H9 (cell line): ENCODE measurements at regions not wholly inside any gene's neighbourhood (a gene's known extent, or its start where the extent isn't known, plus 50 kb on each side); places are given as distances from the start of the nearest gene placed in this dataset.

Experiments
- DNase-seq: peaks from one replicate; pipeline ENCODE4 v3.0.0-alpha.2; 2017
- H2AFZ ChIP-seq: one replicate; pipeline ENCODE4 v1.6.1; 2013; ENCODE audit warnings: mild to moderate bottlenecking, low read length, control low read depth, moderate library complexity
- H2AK5ac ChIP-seq: 2 replicates; pipeline ENCODE4 v1.6.1; 2013; ENCODE audit warnings: low read length, control low read depth, mixed read lengths; ENCODE audit not compliant: insufficient read length
- H2BK120ac ChIP-seq: one replicate; pipeline ENCODE4 v1.6.1; 2013; ENCODE audit warnings: low read depth, mild to moderate bottlenecking, low read length, control low read depth, inconsistent platforms; ENCODE audit not compliant: poor library complexity, severe bottlenecking
- H2BK12ac ChIP-seq: 2 replicates; pipeline ENCODE4 v1.6.1; 2013; ENCODE audit warnings: low read length, control low read depth, mixed read lengths, low read depth; ENCODE audit not compliant: insufficient read length
- H2BK15ac ChIP-seq: 2 replicates; pipeline ENCODE4 v1.6.1; 2013; ENCODE audit warnings: low read depth, low read length, control low read depth
- H2BK20ac ChIP-seq: one replicate; pipeline ENCODE4 v1.6.1; 2013; ENCODE audit warnings: low read depth, mild to moderate bottlenecking, low read length, control low read depth, inconsistent platforms; ENCODE audit not compliant: poor library complexity, severe bottlenecking
- H2BK5ac ChIP-seq: 2 replicates; pipeline ENCODE4 v1.6.1; 2013; ENCODE audit warnings: low read length, control low read depth, mixed read lengths; ENCODE audit not compliant: insufficient read length
- H3K14ac ChIP-seq: 2 replicates; pipeline ENCODE4 v1.6.1; 2013; ENCODE audit warnings: low read length, control low read depth; ENCODE audit not compliant: insufficient read depth
- H3K18ac ChIP-seq: 2 replicates; pipeline ENCODE4 v1.6.1; 2013; ENCODE audit warnings: low read depth, mild to moderate bottlenecking, mixed read lengths, low read length, control low read depth; ENCODE audit not compliant: insufficient read length
- H3K23ac ChIP-seq: 2 replicates; pipeline ENCODE4 v1.6.1; 2013; ENCODE audit warnings: low read length, control low read depth, mixed read lengths, low read depth; ENCODE audit not compliant: insufficient read length
- H3K23me2 ChIP-seq: 2 replicates; pipeline ENCODE4 v1.6.1; 2013; ENCODE audit warnings: low read depth, mild to moderate bottlenecking, mixed read lengths, low read length, control low read depth; ENCODE audit not compliant: insufficient read length, poor library complexity, severe bottlenecking
- H3K27ac ChIP-seq: 2 replicates; pipeline ENCODE4 v1.5.1; 2013; ENCODE audit warnings: low read length, control low read depth, mixed read lengths, low read depth; ENCODE audit not compliant: insufficient read length
- H3K27me3 ChIP-seq: 2 replicates; pipeline ENCODE4 v1.6.1; 2013; ENCODE audit warnings: low read length, control low read depth, inconsistent platforms; ENCODE audit not compliant: insufficient read depth
- H3K4ac ChIP-seq: 2 replicates; pipeline ENCODE4 v1.6.1; 2013; ENCODE audit warnings: low read depth, mild to moderate bottlenecking, control low read depth, inconsistent platforms, low read length, moderate library complexity
- H3K4me1 ChIP-seq: 2 replicates; pipeline ENCODE4 v1.6.1; 2013; ENCODE audit warnings: low read length, control low read depth, inconsistent platforms; ENCODE audit not compliant: insufficient read depth
- H3K4me2 ChIP-seq: 2 replicates; pipeline ENCODE4 v1.6.1; 2013; ENCODE audit warnings: low read length, control low read depth, mixed read lengths; ENCODE audit not compliant: insufficient read length, insufficient read depth
- H3K56ac ChIP-seq: 2 replicates; pipeline ENCODE4 v1.6.1; 2013; ENCODE audit warnings: low read depth, mild to moderate bottlenecking, mixed read lengths, low read length, control low read depth; ENCODE audit not compliant: insufficient read length
- H3K79me1 ChIP-seq: 2 replicates; pipeline ENCODE4 v1.6.1; 2013; ENCODE audit warnings: low read depth, mild to moderate bottlenecking, moderate library complexity, low read length, control low read depth, inconsistent platforms; ENCODE audit not compliant: insufficient read depth, poor library complexity, severe bottlenecking
- H3K79me2 ChIP-seq: 2 replicates; pipeline ENCODE4 v1.6.1; 2013; ENCODE audit warnings: low read length, control low read depth, inconsistent platforms; ENCODE audit not compliant: insufficient read depth
- H3K9ac ChIP-seq: 2 replicates; pipeline ENCODE4 v1.6.1; 2013; ENCODE audit warnings: low read length, control low read depth, mixed read lengths; ENCODE audit not compliant: insufficient read length; ENCODE audit errors: extremely low read depth
- H3K9me3 ChIP-seq: one replicate; pipeline ENCODE4 v1.6.1; 2013; ENCODE audit warnings: low read depth, low read length, inconsistent platforms; ENCODE audit not compliant: control insufficient read depth
- H3T11ph ChIP-seq: one replicate; pipeline ENCODE4 v1.6.1; 2013; ENCODE audit warnings: mild to moderate bottlenecking, low read length, control low read depth, inconsistent platforms
- H4K20me1 ChIP-seq: one replicate; pipeline ENCODE4 v1.6.1; 2013; ENCODE audit not compliant: control insufficient read depth, insufficient read length, insufficient read depth
- H4K5ac ChIP-seq: 2 replicates; pipeline ENCODE4 v1.6.1; 2013; ENCODE audit warnings: low read depth, mild to moderate bottlenecking, mixed read lengths, low read length, control low read depth; ENCODE audit not compliant: insufficient read length
- H4K8ac ChIP-seq: replicated peaks from 2 replicates; pipeline ENCODE4 v1.6.1; 2013; ENCODE audit warnings: low read length, control low read depth, mixed read lengths, low read depth; ENCODE audit not compliant: insufficient read length
- H4K91ac ChIP-seq: 2 replicates; pipeline ENCODE4 v1.6.1; 2013; ENCODE audit warnings: low read depth, mild to moderate bottlenecking, moderate library complexity, mixed read lengths, low read length, control low read depth; ENCODE audit not compliant: insufficient read length
- H3K27ac Mint-ChIP-seq, 3 experiments: 2 replicates in 2 of 3; 3 replicates in 1 of 3; pipeline ENCODE4 v1.8.0; 2020 to 2021; ENCODE audit warnings: mixed read lengths in 3 of 3, mild to moderate bottlenecking in 1 of 3, moderate library complexity in 1 of 3
- H3K27me3 Mint-ChIP-seq: 2 replicates; pipeline ENCODE4 v1.8.0; 2021; ENCODE audit warnings: low read depth, mild to moderate bottlenecking, moderate library complexity, mixed read lengths
- H3K36me3 Mint-ChIP-seq, 3 experiments: 2 replicates in 2 of 3; 3 replicates in 1 of 3; pipeline ENCODE4 v1.8.0; 2020 to 2021; ENCODE audit warnings: low read depth in 3 of 3, mixed read lengths in 3 of 3; ENCODE audit not compliant: insufficient read depth in 1 of 3
- H3K4me1 Mint-ChIP-seq, 2 experiments: 2 replicates each; pipeline ENCODE4 v1.8.0; 2020; ENCODE audit warnings: mixed read lengths in 2 of 2
- H3K4me3 Mint-ChIP-seq, 2 experiments: 2 replicates in 1 of 2; 3 replicates in 1 of 2; pipeline ENCODE4 v1.8.0; 2020 to 2021; ENCODE audit warnings: mild to moderate bottlenecking in 2 of 2, mixed read lengths in 2 of 2, moderate library complexity in 1 of 2
- H3K9me3 Mint-ChIP-seq, 2 experiments: 2 replicates in 1 of 2; 3 replicates in 1 of 2; pipeline ENCODE4 v1.8.0; 2020; ENCODE audit warnings: mild to moderate bottlenecking in 2 of 2, mixed read lengths in 2 of 2, moderate library complexity in 1 of 2
- CTCF ChIP-seq: fragments of 200-600 bp; sonication (generic); conservative IDR thresholded peaks from 3 replicates; pipeline ENCODE4 v1.8.0; 2021; ENCODE audit warnings: antibody characterized with exemption, mild to moderate bottlenecking
- WGBS: extraction: QIAGEN DNeasy Blood & Tissue Kit; methylation state at CpG from one replicate; pipeline ENCODE4 v1.1.7; 2013; ENCODE audit warnings: missing lambda C conversion rate, low lambda C conversion rate, mixed read lengths; ENCODE audit not compliant: insufficient read length; ENCODE audit errors: extremely low coverage; 5-methylcytosine and 5-hydroxymethylcytosine counted together

GRCh38 chr3:118269537-118270125 is 765.0 kb downstream of the IGSF11 start:
- Histone ChIP-seq H3K27me3 (no peaks in the 10 kb centered on the region), H3K18ac (no peak overlapping the region), H2AK5ac (no peak overlapping the region), H2BK15ac (no peak overlapping the region), H2BK12ac (no peak overlapping the region), H3K56ac (no peak overlapping the region), H3K14ac (no peak overlapping the region), H2BK120ac (no peak overlapping the region), H3K9ac (no peak overlapping the region), H3K27ac (no peak overlapping the region), H4K20me1 (no peaks in the 10 kb centered on the region), H4K91ac (no peak overlapping the region), H2BK5ac (no peak overlapping the region), H3T11ph (no peak overlapping the region), H3K23me2 (no peaks in the 10 kb centered on the region), H3K9me3 (no peaks in the 10 kb centered on the region), H3K79me1 (no peaks in the 10 kb centered on the region), H2BK20ac (no peak overlapping the region), H4K5ac (no peak overlapping the region), H4K8ac (no peak overlapping the region), H3K4ac (no peak overlapping the region), H3K4me1 (no peaks in the 10 kb centered on the region), H2AFZ (no peak overlapping the region), H3K23ac (no peak overlapping the region), H3K4me2 (no peak overlapping the region), H3K79me2 (no peaks in the 10 kb centered on the region)
- H3K4me1 Mint-ChIP-seq = no peaks in the 10 kb centered on the region
- DNase-seq = no peak
- no peak overlapping the region for H3K27ac Mint-ChIP-seq
- H3K4me3 Mint-ChIP-seq = no peak overlapping the region
- H3K9me3 Mint-ChIP-seq = peaks cover 0 to 12% of the 10 kb centered on the region in 2 experiments; a peak in 3 of 5 replicates
- H3K27me3 Mint-ChIP-seq = no peaks in the 10 kb centered on the region
- TF ChIP-seq CTCF = no peak
- no CpG with 5 or more reads among the region's 38 CpGs for WGBS
- H3K36me3 Mint-ChIP-seq = peaks cover 3 to 8% (median 4%) of the 10 kb centered on the region in 3 experiments; a peak in 4 of 7 replicates
